NOMO-1 (cell line): ENCODE measurements at regions not wholly inside any gene's neighbourhood (a gene's known extent, or its start where the extent isn't known, plus 50 kb on each side); places are given as distances from the start of the nearest gene placed in this dataset.

Experiments
- DNase-seq, 2 experiments: peaks; one replicate each; lab custom pipeline; 2025; ENCODE audit not compliant: unreplicated experiment in 2 of 2; lab: John Stamatoyannopoulos, UW

DNA sequence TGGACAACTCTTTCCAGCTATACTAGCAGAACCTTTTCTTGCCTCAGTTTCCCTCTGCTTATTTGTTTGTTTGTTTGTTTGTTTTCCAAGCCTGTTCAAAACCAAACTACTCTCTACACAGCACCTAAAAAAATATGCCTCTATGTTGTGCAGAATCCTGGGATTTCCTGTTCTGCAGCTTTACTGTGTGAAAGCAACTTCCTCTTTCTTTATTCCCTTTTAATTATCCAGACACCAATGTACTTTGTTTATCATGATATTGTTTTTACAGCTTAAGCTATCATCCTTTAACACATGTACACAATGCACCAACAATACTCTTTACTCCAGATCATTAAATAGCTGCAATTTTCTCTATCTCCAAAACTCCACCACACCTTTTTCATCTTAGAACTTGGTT is 259.5 kb downstream of the EPHA4 start:
- DNase-seq, result peak in 1 of 2 experiments; percentile 19

DNA sequence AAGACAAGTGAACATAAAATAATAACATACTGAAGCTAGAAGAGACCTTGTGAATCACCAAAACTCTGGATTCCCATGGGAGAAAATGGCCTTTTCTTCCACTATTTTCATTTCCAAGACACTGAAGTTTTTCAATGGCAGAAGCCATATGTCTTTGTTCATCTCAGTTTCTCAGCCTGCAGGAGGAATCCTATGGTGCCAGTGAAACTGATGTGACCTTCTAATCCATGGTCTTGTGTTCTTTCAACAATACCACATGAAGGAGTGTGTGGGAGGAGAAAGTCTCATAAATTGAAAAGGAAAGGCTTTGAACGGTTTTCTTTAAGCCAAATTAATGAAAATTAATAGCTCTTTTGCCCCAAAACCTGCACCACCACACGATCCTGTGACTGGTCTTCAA is 257.3 kb downstream of the EPHA4 start:
- DNase-seq, result no peak

DNA sequence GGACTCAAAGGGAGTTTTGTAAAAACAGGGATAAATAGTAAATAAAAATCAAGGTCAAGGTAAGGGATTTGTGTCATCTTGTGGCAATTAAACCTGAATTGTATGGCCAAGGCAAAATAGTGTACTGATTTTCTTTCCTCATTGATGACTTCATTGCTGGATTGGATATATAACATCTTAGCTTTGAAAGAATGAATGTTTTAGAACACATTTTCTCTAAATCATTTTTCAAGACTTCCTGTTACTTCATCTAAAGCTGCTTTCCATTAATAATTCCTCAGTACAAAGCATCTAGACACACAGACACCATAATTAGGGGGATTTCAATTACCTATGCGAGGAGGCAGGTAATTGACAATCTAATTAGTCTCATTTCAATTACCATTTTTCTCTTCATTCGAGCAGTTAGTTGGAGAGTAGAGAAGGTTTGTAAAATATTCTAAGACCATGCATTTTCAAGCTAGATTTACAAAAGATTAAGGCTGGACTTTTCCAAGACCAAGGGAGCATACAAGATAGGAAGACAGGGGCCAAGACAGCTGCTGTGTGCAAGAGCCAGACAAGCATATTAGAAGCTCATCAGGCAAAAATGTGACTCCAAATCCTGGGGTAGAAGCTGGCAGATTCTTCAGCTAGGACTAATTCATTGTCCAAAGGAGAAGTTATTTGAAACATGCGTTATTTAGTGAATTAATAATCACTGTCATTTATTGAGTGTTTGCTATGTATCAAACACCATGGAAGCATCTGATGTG is 253.6 kb downstream of the EPHA4 start:
- no peak for DNase-seq

DNA sequence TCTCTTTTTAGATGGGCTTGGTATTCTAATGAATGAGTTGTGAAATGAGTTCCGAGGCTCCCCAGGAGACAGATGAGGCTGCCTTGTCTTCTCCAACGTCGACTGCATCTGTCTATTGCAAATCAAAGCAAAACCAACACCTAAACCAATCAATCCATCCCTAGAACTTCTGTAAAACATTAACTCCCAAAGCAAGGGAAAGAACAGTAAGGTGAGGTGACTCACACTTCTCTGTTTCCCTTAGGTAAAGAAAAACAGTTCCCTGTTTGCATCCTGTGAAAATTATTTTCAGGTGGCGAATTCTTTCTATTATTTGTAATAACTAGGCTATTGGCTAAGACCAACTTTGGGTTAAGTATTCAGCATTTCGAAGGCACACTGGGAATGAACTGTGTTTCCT is 249.4 kb downstream of the EPHA4 start:
- DNase-seq, result no peak

DNA sequence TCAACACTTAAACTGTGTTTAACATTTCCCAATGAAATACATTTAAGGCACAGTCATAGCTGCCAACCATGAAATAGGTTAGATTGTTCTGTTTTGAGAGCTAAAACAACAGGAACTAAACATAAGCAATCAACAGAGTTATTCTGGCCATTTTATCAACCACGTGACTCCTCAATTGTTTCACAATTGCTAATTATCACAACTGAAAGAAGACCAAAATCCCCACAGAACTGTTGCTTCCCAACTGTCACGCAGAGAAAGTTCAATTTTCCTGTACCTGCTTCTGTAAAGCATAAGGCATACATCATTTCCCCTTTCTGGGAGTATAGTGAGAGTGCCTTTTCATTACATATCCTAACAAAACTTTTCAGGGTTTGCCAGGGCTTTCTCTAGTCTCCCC is 248.6 kb downstream of the EPHA4 start:
- DNase-seq, result peak in 1 of 2 experiments; percentile 25

DNA sequence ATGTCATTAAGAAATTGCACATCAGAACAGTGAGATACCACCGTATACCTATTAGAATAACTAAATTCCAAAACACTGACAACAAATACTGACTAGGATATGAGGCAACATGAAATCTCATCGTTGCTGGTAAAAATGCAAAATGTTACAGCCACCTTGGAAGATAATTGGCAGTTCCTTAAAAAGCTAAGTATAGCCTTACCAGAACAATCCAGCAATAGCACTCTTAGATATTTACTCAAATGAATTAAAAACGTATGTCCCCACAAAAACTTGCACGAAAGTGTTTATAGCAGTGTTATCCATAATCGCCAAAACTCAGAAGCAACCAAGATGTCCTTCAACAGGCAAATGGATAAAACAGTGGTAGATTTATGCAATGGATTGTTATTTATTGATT is 241.7 kb downstream of the EPHA4 start:
- DNase-seq, result no peak

DNA sequence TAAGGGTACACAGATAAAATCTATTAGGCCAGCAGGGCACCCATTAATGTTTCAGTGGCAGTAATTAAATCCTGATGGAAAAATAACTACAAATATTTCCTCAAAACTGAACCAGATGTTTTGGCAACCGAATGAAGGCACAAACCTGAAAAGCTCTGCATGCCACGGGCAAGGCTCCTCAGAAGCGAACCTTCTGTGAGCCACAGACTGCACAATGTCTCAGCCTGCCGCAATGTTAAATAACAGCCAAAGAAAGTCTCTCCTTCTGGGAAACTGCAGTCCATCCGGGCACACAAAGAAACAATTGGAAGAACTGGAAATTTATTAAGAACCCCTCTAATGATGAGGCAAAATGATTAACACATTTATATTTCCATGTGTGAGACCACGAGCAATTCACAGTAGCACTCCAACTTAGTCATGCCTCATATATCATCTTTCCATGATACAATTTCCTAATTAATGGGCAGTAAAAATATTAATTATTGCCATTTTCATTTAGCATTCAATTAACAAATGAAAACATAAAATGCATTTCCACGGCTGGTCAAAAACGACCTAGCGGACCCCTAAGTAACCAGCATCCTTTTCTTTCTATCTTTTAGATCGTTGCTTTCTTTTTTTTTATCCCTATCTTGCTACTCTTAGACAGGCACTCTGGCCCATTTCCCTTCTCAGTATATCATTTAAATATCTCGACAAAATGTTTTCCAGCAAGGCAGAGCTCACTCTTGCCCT is 237.5 kb downstream of the EPHA4 start:
- no peak for DNase-seq

DNA sequence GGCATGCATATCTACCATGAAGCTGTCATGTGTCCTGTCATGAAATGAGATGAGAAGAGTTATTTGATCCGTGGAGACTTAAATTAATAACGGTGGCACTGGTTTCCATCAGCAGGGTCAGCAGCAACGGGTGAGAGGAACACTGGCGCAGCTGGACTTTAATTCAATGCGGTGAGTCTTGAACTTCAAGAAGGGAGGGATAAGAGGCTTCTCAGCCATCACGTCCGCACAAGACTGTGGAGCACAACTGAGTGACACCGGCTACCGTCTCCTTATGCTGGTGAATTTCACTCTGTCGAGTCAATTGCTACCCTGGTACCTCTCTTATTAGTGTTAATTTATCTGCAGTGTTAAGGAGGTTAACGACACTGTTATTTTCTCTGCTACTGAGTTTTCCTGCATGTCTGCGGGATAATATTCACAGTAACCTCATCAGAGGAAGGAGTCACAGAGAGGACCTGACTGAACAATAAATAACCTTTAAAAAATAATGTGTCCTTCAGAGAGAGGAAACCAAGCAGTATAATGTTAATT is 236.8 kb downstream of the EPHA4 start:
- no peak for DNase-seq

DNA sequence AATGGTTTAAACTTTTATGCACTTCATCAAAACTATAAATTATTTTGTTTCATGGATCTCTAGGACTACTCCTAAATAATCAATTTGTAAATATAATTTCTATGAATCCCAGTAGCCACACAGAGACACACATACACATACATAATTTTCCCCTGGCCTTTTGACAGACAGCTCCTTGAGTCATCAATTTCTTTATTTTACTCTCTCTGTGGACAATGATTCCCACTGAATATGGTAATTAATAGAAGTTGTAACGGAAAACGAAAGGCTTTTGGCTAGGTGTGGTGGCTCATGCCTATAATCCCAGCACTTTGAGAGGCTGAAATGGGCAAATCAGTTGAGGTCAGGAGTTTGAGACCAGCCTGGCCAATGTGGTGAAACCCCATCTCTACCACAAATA is 235.1 kb downstream of the EPHA4 start:
- DNase-seq, result no peak

DNA sequence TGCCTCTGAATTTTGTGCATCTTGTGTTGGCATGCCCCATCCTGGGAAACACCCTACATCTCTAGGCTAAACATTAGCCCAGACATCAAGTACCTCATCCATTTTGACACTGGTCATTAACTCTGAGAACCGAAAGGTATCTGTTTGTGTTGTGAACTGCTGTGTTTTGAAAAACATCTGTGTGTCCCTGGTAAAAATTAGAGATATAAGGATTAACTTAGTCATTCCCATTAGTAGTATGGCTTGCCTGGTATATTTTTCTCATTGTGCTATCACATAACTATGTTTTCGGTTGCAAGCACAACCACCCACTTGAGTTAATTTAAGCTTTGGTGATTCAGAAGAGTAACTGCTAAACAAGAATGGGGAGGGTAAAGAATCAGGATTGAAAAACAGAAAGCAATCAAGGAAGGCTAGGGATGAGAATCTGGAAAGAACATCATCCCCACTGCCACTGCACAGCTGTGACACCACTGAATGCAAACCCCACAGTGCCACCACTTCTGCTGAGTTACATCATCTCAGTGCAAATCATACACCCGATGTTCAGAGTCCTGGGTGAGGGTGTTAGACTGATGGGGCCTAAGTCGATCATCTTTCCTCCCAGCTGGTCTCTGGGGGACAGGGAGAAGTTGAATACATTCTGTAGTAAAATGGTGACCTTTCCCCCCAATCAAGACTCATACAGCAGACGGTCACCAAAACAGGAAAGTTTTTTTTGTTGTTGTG is 234.0 kb downstream of the EPHA4 start:
- DNase-seq, result no peak

DNA sequence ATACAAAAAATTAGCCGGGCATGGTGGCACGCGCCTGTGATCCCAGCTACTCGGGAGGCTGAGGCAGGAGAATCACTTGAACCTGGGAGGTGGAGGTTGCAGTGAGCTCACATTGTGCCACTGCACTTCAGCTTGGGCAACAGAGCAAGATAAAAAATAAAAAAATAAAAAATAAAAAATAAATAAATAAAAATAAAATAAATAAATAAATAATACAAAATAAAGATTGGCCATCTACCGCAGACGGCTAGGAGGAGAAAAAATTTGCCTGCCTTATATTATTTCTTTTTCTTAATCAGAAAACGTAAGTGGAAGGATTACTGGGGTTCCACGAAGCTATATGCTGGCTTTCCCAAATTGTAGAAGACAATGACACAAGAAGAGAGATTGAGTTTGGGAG is 229.7 kb downstream of the EPHA4 start:
- DNase-seq, result no peak

DNA sequence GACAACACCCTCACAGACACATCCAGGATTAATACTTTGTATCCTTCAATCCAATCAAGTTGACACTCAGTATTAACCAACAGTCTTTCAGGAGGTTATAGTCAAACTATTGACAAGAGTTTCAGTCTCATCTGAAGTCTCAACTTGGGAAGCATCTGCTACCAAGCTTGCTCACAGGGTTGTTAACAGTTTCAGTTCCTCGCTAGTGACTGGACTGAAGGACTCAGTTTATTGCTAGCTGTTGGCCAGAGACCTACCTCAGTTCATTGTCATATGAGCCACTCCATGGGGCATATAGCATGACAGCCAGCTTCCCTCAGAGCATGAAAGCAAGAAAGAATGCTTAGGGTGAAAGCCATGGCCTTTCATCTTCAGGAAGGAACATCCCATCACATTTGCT is 228.6 kb downstream of the EPHA4 start:
- DNase-seq, result no peak

DNA sequence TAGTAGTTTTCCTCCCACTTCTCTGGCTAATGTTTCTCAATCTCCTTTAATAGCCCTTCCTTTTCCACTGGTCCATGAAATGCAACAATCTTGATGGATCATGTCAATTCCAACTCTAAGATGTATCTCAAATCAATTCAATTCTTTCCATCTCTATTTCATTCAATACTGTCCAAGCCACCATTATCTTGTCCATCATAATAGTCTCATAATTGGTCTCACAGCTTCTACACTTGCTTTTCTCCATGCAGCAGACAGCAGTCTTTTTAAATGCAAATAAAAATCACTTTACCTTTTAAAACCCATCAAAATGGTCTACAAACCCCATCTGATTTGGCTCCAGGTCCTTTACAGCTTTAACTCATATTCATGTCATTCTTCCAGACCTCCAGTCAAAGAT is 226.6 kb downstream of the EPHA4 start:
- DNase-seq, result no peak

DNA sequence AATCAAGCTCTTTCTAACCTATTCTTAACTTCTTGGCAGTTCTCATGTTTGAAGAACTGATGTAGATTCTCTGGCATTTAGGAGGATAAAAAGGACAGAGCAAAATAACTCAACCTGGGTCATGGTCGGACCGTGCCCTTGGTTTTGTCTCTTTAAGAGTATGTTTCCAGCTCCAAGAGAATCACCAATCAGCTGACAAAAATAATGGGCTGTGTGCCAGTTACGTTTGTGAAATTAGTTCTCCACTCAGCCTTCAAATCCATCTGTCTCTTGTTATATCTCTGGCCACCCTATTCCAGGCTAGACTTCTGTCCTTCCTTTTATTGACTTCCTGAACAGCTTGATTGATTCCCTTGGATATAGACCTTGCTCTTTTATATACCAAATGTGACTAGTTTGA is 225.7 kb downstream of the EPHA4 start:
- no peak for DNase-seq

DNA sequence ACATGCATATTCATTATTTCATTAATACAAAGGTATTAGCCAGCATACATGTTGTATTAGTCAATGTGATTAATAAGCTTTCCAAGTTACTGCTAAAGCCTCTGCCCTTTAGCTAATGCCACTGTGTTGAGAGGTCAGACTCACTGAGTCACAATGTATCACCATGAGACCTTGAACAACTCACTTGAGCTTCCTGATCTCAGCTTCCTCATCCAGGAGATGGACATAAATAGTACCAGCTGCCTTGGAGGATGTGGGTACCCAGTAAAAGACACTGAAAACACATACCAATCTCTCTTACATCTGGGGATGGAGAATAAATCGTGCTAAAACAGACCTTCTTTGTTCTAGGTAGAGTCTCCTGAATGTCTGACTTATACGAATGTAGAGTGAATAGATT is 224.6 kb downstream of the EPHA4 start:
- DNase-seq, result no peak

DNA sequence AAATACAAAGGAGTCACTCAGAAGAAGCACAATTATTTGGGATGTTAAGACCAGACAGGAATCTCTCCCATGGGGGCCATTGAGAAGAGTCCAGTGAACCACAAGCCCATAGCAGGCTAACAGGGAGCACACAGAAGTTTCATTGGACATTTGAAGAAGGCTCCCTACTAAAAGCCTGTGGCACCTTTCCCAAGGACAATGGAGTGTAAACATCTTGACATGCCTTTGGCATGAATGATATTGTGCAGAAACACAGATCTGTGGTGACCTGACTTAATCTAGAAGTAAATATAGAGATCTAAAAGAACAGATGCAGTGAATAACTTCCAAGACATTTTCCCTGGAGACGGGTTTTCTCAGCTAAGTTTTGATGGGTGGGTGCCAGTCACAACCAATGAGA is 221.5 kb downstream of the EPHA4 start:
- no peak for DNase-seq

DNA sequence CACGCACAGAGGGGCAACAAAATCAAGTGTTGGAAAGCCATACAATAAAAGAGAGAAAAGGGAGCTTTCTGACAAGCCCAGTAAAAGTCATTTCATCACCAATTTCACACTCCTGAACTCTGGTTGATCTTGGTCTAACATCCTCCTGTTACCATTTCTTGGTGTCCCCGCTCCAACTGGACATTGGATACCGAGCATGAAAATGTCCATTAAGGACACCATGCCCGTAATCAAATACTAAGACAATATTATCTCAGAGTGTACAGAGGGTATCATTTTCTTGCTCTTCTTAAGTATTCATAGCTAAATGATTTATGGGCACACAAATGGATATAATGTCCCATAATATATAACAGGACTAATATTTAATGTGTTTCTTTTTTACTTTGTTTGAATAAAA is 218.9 kb downstream of the EPHA4 start:
- no peak for DNase-seq

DNA sequence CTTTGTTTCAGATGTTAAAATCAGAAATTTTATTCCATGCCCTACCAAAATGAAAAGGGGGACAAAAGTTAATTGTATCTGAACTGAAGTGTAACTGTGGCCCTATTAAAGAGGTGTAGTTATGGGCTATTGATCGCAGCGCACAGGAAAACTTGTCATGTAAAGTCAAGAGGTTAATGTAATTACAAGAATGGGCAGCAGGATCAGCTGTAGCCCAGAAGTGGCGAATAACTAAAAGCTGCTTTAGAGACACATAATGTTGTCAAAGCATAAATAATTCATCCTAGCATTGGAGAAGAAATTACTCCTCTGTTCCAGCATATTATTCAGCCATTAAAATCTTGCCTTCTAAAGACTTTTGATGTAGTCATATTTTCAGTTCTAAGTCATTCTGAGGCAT is 211.8 kb downstream of the EPHA4 start:
- DNase-seq, result no peak

DNA sequence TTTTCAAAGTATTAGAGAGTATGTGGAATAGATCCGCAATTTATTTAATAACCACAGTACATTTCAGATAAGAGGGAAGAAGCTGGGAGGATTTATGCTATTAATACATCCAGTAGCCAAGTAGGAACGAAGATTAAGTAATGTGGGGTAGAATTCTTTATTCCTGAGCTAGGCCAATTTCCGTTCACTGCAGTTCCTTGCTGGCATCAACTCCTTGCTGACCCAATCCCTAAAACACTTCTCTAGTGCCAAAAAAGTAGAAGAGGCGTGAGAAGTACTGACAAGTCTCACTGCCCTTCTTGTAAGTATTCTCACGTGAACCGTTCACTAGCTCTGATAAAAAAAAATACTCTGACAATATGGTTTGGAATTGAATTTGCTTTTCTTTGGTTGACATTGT is 211.4 kb downstream of the EPHA4 start:
- no peak for DNase-seq

DNA sequence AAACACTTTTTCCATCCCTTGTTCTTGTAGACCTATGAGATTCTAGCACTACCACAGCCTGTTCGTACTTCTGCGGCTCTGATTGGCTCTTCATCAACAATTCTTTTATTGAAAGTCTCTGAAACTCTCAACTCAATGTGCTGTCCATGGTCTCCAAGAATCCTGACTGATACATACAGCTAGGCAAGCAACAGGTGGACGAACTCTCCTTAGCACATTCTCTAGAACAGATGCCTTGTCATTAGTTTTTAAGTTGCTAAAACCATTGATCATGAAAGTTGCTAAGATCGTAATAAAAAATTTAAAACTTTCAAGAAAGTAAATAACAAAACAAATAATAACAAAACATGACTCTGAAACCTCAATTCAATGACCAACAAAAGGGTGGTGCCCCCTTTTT is 210.5 kb downstream of the EPHA4 start:
- DNase-seq, result no peak

DNA sequence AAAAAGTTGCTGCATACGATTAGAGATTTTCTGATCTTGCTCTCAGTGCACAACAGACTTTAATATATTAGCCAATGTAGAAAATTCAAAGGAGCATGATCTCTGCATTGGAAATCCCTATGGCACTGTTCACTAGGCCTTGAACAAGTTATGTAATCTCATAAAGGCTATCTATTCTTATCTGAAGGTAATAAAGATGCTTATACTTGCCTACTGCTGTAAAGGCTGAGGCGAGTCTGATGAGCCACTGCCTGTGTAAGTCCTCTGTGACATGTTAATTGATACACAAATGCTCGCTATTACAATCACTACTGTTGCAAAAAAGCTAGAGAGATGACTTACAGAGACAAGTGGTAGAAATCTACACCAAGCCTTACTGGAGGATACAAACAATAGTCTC is 207.4 kb downstream of the EPHA4 start:
- DNase-seq, result no peak
